ENCODE measurements at regions not wholly inside any gene's neighbourhood (a gene's known extent, or its start where the extent isn't known, plus 50 kb on each side); places are given as distances from the start of the nearest gene placed in this dataset.

DNA sequence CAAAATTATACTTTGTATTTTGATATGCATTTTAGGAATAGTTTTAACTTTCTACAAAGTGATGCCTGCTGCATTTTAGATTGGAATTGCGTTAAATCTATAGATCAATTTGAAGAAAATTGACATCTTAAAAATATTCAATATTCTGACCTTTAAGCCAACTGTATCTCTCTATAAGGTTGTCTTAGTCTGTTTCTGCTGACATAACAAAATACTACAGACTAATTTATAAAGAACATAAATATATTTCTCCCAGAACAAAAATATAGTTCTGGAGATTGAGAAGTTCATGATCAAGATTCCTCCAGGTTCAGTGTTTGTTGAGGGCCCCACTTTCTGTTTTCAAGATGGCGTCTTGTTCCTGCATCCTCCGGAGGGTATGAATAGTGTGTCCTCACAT is 73.6 kb upstream of the NEGR1 start:
- TF ChIP-seq POLR2A (IDR thresholded peaks at IDR 0.05), result no peak
- no peak for TF ChIP-seq CTCF (IDR thresholded peaks at IDR 0.05)
- intact Hi-C loops (cut with DNase I), result no loop called here
- no peak overlapping the region for H3K27ac ChIP-seq
- H3K36me3 ChIP-seq (replicated peaks in 1 of 2), result no peaks in the 10 kb centered on the region
- H3K27me3 ChIP-seq, result no peaks in the 10 kb centered on the region
- no peak overlapping the region for H3K4me3 ChIP-seq
- H3K4me1 ChIP-seq (replicated peaks in 1 of 2), result no peaks in the 10 kb centered on the region
- no peak for DNase-seq
- WGBS, 4 donors, result 80 to 92% (median 83%) methylated on average over 3 of the region's 3 CpGs
- H3K9me3 ChIP-seq (replicated peaks in 1 of 3), result no peaks in the 10 kb centered on the region

DNA sequence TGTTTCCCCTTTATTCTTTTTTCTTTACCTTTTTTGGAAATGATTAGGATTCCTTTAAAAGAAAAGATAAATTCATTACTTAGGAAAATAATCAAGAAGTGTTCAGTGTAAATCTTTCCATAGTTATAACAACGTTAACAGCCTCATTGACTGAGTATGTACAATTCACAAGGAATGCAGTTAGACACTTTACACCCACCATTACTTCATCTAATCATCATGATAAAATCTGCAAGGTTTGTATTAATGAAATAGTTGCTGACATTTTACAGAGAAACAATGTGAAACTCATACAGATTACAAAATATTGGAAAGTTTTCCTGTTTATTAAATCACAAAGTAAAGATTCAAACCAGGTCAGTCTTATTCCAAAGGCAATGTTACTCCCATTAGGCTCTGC is 59.3 kb upstream of the NEGR1 start:
- intact Hi-C loops (cut with DNase I), result no loop called here
- 41 to 58% (median 49%) methylated on average over 1 of the region's 1 CpG; no CpG with 5 or more reads in 1 of the 4 donors for WGBS, 4 donors

DNA sequence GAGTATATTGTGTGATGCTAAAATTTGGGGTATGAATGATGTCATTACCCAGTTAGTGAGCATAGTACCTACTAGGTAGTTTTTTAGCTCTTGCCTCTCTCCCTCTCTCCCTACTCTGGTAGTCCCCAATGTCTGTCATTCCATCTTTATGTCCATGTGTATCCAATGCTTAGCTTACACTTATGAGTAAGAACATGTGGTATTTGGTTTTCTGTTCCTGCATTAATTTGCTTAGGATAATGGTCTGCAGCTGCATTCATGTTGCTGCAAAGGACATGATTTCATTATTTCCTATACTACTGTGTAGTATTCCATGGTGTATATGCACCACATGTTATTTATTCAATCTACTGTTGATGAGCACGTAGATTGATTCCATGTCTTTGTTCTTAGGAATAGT is 54.4 kb upstream of the NEGR1 start:
- no peak overlapping the region for H3K4me3 ChIP-seq
- H3K36me3 ChIP-seq (replicated peaks in 1 of 2), result no peaks in the 10 kb centered on the region
- intact Hi-C loops (cut with DNase I), result no loop called here
- H3K27ac ChIP-seq, result no peak overlapping the region
- no peaks in the 10 kb centered on the region for H3K27me3 ChIP-seq
- H3K9me3 ChIP-seq (replicated peaks in 1 of 3), result no peaks in the 10 kb centered on the region
- no peaks in the 10 kb centered on the region for H3K4me1 ChIP-seq (replicated peaks in 1 of 2)
- DNase-seq, result no peak
- 76 to 95% (median 84%) methylated on average over 1 of the region's 1 CpG; no CpG with 5 or more reads in 1 of the 4 donors for WGBS, 4 donors
- TF ChIP-seq POLR2A (IDR thresholded peaks at IDR 0.05), result no peak
- no peak for TF ChIP-seq CTCF (IDR thresholded peaks at IDR 0.05)

More for the DNA sequence above, 59.3 kb upstream of the NEGR1 start:
- no peaks in the 10 kb centered on the region for H3K27me3 ChIP-seq
- no peak for DNase-seq
- no peaks in the 10 kb centered on the region for H3K36me3 ChIP-seq (replicated peaks in 1 of 2)
- H3K4me3 ChIP-seq, result no peak overlapping the region
- TF ChIP-seq POLR2A (IDR thresholded peaks at IDR 0.05), result no peak
- no peak for TF ChIP-seq CTCF (IDR thresholded peaks at IDR 0.05)
- H3K27ac ChIP-seq, result no peak overlapping the region
- H3K9me3 ChIP-seq (replicated peaks in 1 of 3), result no peaks in the 10 kb centered on the region
- H3K4me1 ChIP-seq (replicated peaks in 1 of 2), result no peaks in the 10 kb centered on the region

Small RNAs in the stretch of these regions (small RNA-seq; reads per million reads assigned to genes)
- 0 reads per million in 2 donors for gene RN7SKP19
- gene RNA5SP50, result 0 reads per million in 2 donors
- 0 reads per million in 2 donors for gene RNU4ATAC8P
- gene RNU6-1246P, result 0 reads per million in 2 donors

All from adrenal gland (tissue), 9 donors.